GM12878 (cell line): ENCODE measurements at regions not wholly inside any gene's neighbourhood (a gene's known extent, or its start where the extent isn't known, plus 50 kb on each side); places are given as distances from the start of the nearest gene placed in this dataset.

ENCODE experiments used
- CBFB ChIP-seq: IDR thresholded peaks from 2 replicates; pipeline ENCODE4 v1.6.1; 2016; ENCODE audit warnings: antibody characterized with exemption, low read depth
- DPF2 ChIP-seq: fragments of 450-650 bp; IDR thresholded peaks from 2 replicates; pipeline ENCODE4 v1.6.1; 2017; ENCODE audit warnings: mild to moderate bottlenecking
- EGR1 ChIP-seq, 2 experiments: IDR thresholded peaks; 1 replicate in 1 of 2; 2 replicates in 1 of 2; pipeline ENCODE4 v1.6.1; 2011 to 2012; ENCODE audit warnings: low read depth in 2 of 2, low read length in 2 of 2, borderline replicate concordance in 1 of 2, mild to moderate bottlenecking in 1 of 2, moderate library complexity in 1 of 2
- FOXM1 ChIP-seq: IDR thresholded peaks from 2 replicates; pipeline ENCODE4 v1.6.1; 2012; ENCODE audit warnings: low read depth, mild to moderate bottlenecking, inconsistent platforms, low read length, moderate library complexity
- JUND ChIP-seq: IDR thresholded peaks from 2 replicates; pipeline ENCODE4 v1.6.1; 2012; ENCODE audit warnings: low read depth, mild to moderate bottlenecking, low read length, improper control_type of control experiment, moderate library complexity
- LARP7 ChIP-seq: fragments of 450-650 bp; IDR thresholded peaks from 2 replicates; pipeline ENCODE4 v1.6.1; 2017; ENCODE audit warnings: mild to moderate bottlenecking
- MAX ChIP-seq: IDR thresholded peaks from 2 replicates; pipeline ENCODE4 v1.6.1; 2012; ENCODE audit warnings: low read depth, low read length, improper control_type of control experiment
- NFYA ChIP-seq: IDR thresholded peaks from 2 replicates; pipeline ENCODE4 v1.6.1; 2011; ENCODE audit warnings: low read depth, mild to moderate bottlenecking, low read length, improper control_type of control experiment, borderline replicate concordance
- NFYB ChIP-seq: IDR thresholded peaks from 2 replicates; pipeline ENCODE4 v1.6.1; 2011; ENCODE audit warnings: low read depth, mild to moderate bottlenecking, low read length, improper control_type of control experiment, moderate library complexity; ENCODE audit not compliant: insufficient read depth
- PAX5 ChIP-seq: IDR thresholded peaks from 2 replicates; pipeline ENCODE4 v1.6.1; 2011; ENCODE audit warnings: low read depth, low read length, borderline replicate concordance
- PML ChIP-seq: IDR thresholded peaks from 2 replicates; pipeline ENCODE4 v1.6.1; 2012; ENCODE audit warnings: low read length, inconsistent platforms
- POLR2AphosphoS5 ChIP-seq: IDR thresholded peaks from 2 replicates; pipeline ENCODE4 v1.6.1; 2011; ENCODE audit warnings: mild to moderate bottlenecking, low read length, inconsistent platforms
- SP1 ChIP-seq: IDR thresholded peaks from one replicate; pipeline ENCODE4 v1.6.1; 2011; ENCODE audit warnings: low read depth, low read length
- SUZ12 ChIP-seq: fragments of 200-600 bp; sonication (generic); IDR thresholded peaks from one replicate; pipeline ENCODE4 v1.6.1; 2018; ENCODE audit warnings: antibody characterized with exemption, mild to moderate bottlenecking; ENCODE audit not compliant: unreplicated experiment
- WRNIP1 ChIP-seq: IDR thresholded peaks from 2 replicates; pipeline ENCODE4 v1.6.1; 2011; ENCODE audit warnings: low read depth, low read length, improper control_type of control experiment, borderline replicate concordance
- ZNF622 ChIP-seq: fragments of 450-650 bp; IDR thresholded peaks from 2 replicates; pipeline ENCODE4 v1.6.1; 2017; ENCODE audit warnings: mild to moderate bottlenecking, inconsistent platforms
- TF ChIP-seq, protein P1 (sequence below): fragments of 450-650 bp; formaldehyde crosslinking; IDR thresholded peaks from 2 replicates; pipeline ENCODE4 v1.4.0; 2020; ENCODE audit warnings: mild to moderate bottlenecking, moderate library complexity
- TF ChIP-seq, protein P2 (sequence below): fragments of 450-650 bp; conservative IDR thresholded peaks from 2 replicates; pipeline ENCODE4 v1.6.1; 2017; ENCODE audit warnings: mild to moderate bottlenecking, moderate library complexity
- TF ChIP-seq, protein P3 (sequence below): IDR thresholded peaks from 2 replicates; pipeline ENCODE4 v1.6.1; 2012; ENCODE audit warnings: mild to moderate bottlenecking, low read depth, low read length
- TF ChIP-seq, protein P4 (sequence below): IDR thresholded peaks from 2 replicates; pipeline ENCODE4 v1.6.1; 2011; ENCODE audit warnings: borderline replicate concordance, low read depth, mild to moderate bottlenecking, moderate library complexity, mixed read lengths, low read length; ENCODE audit not compliant: insufficient read depth; ENCODE audit errors: extremely low read length

GRCh38 chr14:65179918-65180724 lies 77.8 kb upstream of the MAX start (continued):
- TF ChIP-seq EGR1 (IDR thresholded peaks at IDR 0.05; ENCODE audit: borderline replicate concordance in 1 of 2, low read depth in 2 of 2, low read length in 2 of 2) = no peak; a peak in 1 of 3 replicates
- peak; percentile 88 for TF ChIP-seq PML
- TF ChIP-seq MAX = no peak
- peak; percentile 93 for TF ChIP-seq DPF2
- TF ChIP-seq POLR2AphosphoS5 = no peak
- TF ChIP-seq, protein P1, sequence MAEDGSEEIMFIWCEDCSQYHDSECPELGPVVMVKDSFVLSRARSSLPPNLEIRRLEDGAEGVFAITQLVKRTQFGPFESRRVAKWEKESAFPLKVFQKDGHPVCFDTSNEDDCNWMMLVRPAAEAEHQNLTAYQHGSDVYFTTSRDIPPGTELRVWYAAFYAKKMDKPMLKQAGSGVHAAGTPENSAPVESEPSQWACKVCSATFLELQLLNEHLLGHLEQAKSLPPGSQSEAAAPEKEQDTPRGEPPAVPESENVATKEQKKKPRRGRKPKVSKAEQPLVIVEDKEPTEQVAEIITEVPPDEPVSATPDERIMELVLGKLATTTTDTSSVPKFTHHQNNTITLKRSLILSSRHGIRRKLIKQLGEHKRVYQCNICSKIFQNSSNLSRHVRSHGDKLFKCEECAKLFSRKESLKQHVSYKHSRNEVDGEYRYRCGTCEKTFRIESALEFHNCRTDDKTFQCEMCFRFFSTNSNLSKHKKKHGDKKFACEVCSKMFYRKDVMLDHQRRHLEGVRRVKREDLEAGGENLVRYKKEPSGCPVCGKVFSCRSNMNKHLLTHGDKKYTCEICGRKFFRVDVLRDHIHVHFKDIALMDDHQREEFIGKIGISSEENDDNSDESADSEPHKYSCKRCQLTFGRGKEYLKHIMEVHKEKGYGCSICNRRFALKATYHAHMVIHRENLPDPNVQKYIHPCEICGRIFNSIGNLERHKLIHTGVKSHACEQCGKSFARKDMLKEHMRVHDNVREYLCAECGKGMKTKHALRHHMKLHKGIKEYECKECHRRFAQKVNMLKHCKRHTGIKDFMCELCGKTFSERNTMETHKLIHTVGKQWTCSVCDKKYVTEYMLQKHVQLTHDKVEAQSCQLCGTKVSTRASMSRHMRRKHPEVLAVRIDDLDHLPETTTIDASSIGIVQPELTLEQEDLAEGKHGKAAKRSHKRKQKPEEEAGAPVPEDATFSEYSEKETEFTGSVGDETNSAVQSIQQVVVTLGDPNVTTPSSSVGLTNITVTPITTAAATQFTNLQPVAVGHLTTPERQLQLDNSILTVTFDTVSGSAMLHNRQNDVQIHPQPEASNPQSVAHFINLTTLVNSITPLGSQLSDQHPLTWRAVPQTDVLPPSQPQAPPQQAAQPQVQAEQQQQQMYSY = no peak
- peak; percentile 91 for TF ChIP-seq PAX5
- no peak for TF ChIP-seq NFYA
- TF ChIP-seq, protein P2, sequence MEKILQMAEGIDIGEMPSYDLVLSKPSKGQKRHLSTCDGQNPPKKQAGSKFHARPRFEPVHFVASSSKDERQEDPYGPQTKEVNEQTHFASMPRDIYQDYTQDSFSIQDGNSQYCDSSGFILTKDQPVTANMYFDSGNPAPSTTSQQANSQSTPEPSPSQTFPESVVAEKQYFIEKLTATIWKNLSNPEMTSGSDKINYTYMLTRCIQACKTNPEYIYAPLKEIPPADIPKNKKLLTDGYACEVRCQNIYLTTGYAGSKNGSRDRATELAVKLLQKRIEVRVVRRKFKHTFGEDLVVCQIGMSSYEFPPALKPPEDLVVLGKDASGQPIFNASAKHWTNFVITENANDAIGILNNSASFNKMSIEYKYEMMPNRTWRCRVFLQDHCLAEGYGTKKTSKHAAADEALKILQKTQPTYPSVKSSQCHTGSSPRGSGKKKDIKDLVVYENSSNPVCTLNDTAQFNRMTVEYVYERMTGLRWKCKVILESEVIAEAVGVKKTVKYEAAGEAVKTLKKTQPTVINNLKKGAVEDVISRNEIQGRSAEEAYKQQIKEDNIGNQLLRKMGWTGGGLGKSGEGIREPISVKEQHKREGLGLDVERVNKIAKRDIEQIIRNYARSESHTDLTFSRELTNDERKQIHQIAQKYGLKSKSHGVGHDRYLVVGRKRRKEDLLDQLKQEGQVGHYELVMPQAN = no peak
- TF ChIP-seq ZNF622 = no peak
- TF ChIP-seq SUZ12 = no peak
- peak; percentile 89 for TF ChIP-seq CBFB
- TF ChIP-seq NFYB = no peak
- no peak for TF ChIP-seq LARP7
- TF ChIP-seq FOXM1 = peak; percentile 99
- TF ChIP-seq, protein P3, sequence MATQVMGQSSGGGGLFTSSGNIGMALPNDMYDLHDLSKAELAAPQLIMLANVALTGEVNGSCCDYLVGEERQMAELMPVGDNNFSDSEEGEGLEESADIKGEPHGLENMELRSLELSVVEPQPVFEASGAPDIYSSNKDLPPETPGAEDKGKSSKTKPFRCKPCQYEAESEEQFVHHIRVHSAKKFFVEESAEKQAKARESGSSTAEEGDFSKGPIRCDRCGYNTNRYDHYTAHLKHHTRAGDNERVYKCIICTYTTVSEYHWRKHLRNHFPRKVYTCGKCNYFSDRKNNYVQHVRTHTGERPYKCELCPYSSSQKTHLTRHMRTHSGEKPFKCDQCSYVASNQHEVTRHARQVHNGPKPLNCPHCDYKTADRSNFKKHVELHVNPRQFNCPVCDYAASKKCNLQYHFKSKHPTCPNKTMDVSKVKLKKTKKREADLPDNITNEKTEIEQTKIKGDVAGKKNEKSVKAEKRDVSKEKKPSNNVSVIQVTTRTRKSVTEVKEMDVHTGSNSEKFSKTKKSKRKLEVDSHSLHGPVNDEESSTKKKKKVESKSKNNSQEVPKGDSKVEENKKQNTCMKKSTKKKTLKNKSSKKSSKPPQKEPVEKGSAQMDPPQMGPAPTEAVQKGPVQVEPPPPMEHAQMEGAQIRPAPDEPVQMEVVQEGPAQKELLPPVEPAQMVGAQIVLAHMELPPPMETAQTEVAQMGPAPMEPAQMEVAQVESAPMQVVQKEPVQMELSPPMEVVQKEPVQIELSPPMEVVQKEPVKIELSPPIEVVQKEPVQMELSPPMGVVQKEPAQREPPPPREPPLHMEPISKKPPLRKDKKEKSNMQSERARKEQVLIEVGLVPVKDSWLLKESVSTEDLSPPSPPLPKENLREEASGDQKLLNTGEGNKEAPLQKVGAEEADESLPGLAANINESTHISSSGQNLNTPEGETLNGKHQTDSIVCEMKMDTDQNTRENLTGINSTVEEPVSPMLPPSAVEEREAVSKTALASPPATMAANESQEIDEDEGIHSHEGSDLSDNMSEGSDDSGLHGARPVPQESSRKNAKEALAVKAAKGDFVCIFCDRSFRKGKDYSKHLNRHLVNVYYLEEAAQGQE = no peak
- TF ChIP-seq SP1 = peak; percentile 63
- no peak for TF ChIP-seq WRNIP1
- peak; percentile 59; the same call in 1 of the 2 replicates for TF ChIP-seq JUND
- TF ChIP-seq, protein P4, sequence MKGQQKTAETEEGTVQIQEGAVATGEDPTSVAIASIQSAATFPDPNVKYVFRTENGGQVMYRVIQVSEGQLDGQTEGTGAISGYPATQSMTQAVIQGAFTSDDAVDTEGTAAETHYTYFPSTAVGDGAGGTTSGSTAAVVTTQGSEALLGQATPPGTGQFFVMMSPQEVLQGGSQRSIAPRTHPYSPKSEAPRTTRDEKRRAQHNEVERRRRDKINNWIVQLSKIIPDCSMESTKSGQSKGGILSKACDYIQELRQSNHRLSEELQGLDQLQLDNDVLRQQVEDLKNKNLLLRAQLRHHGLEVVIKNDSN = peak; percentile 28
